ENCODE measurements at regions not wholly inside any gene's neighbourhood (a gene's known extent, or its start where the extent isn't known, plus 50 kb on each side); places are given as distances from the start of the nearest gene placed in this dataset.

DNA sequence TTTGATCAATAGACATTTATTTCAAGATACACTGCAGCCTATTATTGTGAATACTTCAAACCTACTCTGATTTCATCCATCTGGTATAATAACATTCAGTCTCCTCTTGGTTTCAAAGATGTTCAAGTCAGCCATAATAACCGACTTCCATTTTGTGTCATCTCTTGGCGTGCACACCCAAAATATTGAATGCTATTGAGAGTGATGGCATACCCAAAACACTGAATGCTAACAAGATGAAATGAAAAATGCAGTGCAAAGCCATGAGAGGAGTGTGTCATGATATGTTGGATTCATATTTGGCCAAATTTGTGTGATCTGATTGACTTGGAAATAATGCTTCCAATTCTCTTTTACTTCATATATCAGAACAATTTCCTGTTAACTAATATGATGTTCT, 181.2 kb upstream of the PCDH17 start:
- DNase-seq = no peak

DNA sequence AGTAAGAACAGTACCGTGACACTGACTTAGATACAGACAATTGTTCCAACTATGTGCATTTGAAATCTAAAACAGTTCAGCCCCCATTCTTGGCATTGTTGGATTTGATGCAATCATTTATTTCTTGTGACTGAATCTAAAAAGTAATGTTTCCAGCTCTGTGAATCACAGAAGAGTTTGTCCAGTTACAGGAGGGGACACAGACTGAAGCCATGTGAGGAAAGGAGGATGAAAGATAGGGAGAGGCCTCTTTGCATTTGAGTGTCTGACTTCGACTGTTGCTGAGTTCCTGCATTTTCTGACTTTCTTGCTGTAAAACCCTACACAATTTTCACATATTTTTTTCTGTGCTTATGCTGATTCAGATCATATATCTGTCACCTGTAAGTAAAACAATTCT, 179.3 kb upstream of the PCDH17 start:
- DNase-seq = no peak

DNA sequence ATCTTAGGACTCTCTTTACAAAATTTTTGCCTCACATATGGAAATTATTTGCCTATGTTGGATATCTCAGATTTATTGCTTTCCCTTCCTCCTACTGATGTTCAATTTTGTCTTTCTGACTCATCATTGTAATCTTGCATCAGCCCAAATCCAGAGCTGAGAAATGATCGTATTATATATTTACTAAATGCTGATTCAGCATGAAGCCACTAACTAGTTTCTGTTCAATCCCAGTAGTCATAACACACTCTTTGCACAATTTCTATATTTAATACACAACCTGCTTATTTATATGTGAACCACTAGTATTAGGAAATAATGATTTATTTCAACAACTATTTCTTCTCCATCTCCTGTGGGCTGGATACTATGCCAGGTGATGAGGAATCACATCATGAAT, 161.1 kb upstream of the PCDH17 start:
- no peak for DNase-seq

DNA sequence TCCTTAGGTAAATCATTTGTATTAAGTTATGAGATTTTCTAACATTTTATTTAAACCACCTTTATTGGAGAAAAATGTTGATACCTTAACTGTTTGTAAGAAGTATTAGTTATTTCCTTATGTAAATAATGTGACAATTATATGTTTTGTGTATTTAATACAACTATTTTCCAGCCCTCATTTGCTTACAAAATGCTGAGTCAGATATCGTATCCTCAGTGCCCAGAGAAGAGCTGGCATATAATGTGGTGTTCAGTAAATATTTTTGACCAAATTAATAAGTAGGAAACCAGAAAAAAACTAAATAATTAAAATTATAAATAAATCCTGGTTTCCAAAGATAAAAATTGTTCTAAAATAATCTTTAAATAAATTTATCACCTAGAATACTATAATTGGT, 140.2 kb upstream of the PCDH17 start:
- no peak for DNase-seq

DNA sequence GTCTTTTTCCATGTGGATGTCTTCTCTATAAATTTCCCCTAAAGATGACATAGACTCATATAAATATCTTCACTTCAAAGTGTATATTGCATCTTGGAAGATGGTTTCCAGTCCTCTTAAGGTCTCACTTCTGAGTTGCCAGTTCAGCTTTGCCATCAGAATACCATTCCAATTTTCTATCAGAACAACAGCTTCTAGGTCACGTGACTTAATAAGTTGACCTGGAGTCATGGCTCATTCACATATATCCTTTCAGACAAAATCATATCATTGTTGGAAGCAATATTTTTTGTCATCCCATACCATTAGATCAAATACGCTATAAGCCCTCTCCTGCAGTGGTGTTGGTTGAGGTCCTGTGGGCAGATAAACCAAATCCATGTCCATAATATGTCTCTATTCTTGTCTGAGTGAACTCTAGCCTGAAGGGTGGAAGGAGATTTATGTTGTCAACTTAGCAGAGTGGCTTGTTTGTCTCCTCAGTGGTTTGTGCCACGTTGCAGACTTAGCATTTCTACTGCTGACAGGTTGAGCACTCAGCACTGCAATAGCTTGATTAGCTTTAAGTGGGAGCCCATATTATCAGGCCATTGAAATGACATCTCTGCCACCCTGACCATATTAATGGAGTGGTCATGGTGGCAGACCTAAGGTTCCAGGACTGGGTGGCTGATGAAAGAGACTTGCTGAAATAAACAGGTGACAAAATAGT, 123.6 kb upstream of the PCDH17 start:
- no peak for DNase-seq

DNA sequence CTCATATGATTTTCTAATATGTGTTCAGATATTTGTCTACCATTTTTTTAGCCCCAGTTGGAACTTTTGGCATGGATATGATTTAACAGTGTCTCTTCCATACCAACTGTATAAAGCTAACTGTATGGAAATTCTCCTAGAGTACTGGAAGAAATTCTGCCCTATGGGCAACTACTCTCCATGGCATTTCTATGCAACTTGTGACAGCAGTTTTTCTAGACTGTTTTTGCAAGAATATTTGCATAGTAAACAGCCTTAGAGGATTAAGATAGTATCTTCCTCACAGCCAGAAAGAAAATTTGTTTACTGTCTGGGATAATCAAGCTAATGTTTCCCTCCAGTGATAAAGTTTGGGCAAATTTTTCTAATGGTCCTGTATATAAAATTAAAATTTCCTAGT, 119.9 kb upstream of the PCDH17 start:
- no peak for DNase-seq

DNA sequence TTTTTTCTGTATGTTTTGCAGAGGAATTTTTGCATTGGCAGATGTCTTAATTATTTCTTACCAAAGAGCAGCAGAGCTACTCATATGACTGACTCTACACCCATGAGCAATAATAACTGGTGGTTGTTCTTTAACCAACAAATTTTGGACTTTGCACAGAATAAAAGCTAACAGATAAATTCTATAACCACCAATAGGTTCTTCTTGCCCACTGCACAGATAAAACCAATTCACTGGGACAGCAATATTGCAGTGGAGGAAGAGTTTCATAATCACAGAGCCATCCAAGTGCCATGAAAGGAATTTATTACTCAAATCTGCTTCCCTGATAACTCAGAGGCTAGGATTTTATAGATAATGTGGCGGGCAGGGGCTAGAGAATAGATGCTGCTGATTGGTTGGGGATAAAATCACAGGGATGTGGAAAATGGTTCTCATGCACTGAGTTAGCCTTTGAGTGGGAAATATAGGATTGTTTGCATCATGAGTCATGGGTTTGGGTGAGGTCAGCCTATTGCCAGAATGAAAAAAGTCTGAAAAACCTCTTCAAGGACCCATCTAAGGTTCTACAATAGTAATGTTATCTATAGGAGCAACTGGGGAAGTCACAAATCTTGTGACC, 104.3 kb upstream of the PCDH17 start:
- DNase-seq = no peak

DNA sequence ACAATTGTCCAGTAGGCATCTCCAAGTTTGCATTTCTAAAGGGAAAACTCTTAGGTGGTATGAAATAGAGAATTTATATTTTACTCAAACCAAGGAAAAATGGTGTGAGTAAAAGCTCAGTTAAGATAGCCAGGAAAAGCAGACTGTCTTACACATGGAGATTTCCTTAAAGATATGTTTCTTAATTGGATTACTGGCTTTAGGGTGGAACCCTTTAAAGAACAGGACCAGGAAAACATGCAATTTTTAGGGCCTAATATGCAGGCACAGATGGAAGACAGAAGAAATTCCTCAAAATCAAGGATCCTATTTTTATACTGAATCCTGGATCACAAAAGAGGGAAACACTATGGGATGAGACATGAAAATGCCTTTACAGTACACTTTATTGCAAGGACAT, 100.3 kb upstream of the PCDH17 start:
- DNase-seq = no peak

DNA sequence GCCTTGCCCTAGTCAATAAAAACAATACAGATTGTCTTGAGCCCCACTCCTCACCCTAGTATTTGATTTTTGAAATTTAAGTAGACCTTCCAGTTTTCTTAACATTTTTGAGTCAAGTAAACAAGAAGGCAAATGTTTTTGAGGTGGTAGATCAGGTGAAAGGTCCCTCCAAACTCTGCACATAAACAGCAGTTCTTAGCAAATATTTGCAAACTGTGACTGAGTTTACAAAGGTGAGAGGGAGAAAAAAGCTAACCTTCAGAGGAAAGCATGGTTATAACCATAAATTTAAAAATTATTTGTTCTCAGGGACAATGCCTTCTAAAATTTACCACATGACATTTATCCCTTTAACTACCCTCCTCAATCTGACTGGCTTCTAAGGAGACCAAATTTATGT, 84.6 kb upstream of the PCDH17 start:
- DNase-seq = no peak

DNA sequence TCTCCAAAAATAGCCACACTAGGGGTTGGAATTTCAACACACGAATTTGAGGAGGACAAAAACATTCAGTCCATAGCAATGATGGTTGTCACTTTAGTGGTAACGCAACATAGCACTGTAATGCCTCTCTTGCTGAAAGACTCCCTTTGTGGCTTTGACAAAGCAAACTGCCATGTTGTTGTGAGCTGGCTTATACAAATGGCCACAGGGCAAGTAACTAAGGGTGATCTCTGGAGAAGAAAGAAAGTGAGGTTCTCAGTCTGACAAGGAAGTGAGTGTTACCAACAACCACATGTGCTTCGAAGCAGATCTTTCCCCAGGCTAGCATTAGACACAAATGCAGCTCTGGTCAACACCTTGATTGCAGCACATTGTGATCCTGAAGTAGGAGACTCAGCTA, 79.1 kb upstream of the PCDH17 start:
- DNase-seq = no peak

DNA sequence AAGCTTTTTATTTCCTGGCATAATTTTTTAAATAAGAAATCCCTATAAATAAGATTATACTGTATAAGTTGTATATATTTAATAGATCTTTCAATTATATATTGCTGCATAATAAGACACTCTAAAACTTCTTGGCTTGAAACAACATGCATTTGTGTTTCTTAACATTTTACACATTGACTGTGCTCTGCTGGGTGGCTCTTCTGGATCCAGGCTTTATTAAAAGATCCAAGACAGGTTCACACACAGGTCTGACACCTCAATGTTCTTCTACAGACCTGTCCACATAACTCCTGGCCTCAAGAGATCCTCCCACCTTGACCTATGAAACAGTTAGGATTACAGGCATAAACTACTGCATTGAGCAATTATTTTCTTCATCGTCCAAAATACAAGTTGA, 77.6 kb upstream of the PCDH17 start:
- no peak for DNase-seq

DNA sequence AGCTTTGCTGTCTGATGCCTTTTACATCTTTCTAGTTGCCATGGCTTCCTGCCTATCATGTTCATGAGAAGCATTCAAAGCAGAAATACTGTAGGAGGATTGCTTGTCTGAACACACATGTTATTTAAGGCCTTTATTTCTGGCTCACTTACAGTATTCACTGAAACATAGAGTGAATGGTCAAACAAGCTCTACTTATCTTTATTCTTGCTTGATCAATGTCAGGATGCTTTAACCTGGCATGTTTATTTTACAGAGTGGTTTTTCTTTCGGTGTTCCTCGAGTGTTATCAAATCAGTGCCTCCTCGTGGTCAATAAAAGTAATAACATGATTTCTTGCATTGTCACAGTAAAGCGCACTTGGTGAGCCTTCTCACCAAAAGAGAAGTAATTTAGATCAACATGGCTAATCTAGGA, 73.5 kb upstream of the PCDH17 start:
- no peak for DNase-seq

DNA sequence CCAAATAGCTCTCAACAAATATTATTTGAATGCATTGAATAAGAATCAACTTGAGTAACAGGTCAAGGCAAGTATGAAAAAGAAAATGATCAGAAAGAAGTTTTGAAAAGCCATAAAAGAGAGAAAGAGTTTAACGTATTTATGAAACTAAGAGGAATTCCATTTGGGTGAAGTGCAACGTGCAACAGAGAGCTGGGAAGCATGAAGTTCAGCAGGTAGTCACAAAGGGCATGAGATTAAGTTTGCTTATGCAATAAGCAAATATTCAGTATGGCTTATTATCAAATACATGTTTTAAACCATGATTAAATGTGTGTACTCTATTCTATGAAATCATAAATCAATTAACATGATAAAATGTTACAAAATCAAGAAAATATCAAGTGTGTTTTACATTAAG, 62.7 kb upstream of the PCDH17 start:
- no peak for DNase-seq

DNA sequence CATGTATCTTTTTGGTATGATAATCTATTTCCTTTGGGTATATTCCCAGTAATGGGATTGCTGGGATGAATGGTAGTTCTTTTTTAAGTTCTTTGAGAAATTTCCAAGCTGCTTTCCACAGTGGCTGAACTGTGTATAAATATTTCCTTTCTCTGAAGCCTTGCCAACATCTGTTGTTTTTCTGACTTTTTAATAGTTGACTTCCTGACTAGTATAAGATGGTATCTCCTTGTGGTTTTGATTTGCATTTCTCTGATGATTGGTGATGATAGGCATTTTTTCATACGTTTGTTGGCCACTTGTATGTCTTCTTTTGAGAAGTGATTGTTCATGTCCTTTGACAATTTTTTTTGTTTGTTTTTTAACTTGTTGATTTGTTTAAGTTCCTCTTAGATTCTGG, 61.6 kb upstream of the PCDH17 start:
- no peak for DNase-seq
